NCI-H1436 (cell line): ENCODE measurements at regions not wholly inside any gene's neighbourhood (a gene's known extent, or its start where the extent isn't known, plus 50 kb on each side); places are given as distances from the start of the nearest gene placed in this dataset.
"Not testable (repeated sequence)": the region's sequence is repeated elsewhere in the genome, so short reads cannot be mapped to it uniquely, and the experiment has no call there.

Experiments
- DNase-seq: peaks from one replicate; lab custom pipeline; 2025; lab: John Stamatoyannopoulos, UW

DNA sequence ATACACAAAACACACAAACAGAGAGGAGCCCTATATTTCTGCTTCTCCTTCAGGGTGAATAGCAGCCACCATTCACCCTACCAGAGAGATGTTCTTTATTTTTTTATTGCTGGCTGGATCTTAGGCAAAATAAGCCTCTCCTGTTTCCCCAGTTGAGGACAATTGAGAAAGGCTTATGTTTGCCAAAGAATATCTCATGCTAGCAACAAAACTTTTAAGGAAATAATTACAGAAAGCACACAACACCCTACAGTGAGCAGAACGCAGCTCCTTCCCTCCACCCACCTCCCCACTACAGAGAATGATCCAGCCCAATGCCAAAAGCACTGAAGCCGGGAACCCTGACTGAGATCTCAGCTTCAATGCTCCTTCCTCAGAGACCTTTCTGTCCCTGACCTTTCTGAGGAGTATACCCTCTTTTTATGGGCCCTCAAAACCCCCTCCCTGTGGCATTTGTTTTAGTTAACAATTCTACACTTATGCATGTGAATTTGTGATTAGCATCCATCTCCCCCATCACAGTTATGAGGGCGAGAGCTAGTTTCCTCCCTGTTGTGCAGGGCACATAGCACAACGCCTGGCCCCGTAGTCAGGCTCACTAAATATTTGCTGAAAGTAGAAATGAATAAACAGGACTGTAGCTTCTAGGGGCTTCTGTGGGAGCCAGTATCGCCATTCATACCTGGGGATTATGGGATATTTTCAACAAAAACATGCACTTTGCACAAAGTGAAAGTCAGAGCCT, 491.6 kb upstream of the CDH4 start:
- no peak for DNase-seq

GRCh38 chr20:60761056-60761455, 491.0 kb upstream of the CDH4 start:
- DNase-seq, result no peak

DNA sequence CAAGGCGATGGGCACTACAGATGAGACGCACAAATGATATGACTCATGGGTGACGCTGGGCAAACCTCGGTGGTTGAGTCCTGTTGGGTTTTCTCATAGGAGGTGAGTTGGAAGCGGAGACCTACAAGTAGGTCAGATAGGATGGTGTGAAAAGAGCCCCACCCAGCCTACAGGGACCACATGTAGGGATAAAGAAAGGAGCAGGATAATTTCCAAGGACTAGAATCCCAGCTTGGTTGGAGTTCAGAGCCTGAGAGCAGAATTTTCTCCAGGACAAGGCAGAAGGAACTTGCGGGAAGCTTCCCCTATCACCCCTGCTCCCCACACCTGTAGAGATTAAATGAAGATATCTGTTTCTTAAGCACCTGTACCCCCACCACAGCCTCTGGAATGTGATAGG, 489.7 kb upstream of the CDH4 start:
- no peak for DNase-seq

GRCh38 chr20:60764328-60764727, 487.7 kb upstream of the CDH4 start:
- DNase-seq, result no peak

- DNase-seq, result no peak
These were observed 487.3 kb upstream of the CDH4 start for GRCh38 chr20:60764771-60765170.

GRCh38 chr20:60765821-60766403, 486.1 kb upstream of the CDH4 start:
- DNase-seq, result no peak

- DNase-seq, result no peak
These were observed 483.8 kb upstream of the CDH4 start for GRCh38 chr20:60768216-60768615.

DNA sequence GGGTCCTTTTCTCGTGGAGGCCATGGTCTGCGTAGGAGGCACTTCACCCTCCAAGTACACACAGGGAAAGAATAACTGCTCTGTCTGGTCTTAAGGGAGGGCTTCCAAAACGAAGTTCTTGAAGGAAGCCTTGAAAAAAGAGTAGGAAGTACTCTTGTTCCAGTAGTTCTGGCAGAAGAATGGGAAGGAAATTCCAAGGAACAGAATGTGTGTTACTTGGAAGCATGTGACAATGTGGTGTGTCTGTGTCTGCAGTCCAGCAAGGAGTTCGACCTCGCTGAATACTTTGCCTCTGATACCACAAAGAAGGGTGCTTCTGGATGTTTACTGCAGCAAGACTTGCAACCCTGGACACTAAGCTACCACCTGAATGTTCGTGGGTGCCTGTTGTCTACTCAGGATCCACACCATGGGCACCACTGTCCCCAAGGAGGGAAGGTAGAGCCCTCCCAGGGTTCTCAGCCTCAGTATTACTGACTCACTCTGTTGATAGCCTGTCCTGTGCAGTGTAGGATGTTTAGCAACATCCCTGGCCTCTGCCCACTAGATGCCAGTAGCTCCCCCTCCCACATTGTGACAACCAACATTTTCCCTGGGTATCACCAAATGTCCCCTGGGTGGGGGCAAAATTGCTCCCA, 471.6 kb upstream of the CDH4 start:
- DNase-seq, result no peak

DNA sequence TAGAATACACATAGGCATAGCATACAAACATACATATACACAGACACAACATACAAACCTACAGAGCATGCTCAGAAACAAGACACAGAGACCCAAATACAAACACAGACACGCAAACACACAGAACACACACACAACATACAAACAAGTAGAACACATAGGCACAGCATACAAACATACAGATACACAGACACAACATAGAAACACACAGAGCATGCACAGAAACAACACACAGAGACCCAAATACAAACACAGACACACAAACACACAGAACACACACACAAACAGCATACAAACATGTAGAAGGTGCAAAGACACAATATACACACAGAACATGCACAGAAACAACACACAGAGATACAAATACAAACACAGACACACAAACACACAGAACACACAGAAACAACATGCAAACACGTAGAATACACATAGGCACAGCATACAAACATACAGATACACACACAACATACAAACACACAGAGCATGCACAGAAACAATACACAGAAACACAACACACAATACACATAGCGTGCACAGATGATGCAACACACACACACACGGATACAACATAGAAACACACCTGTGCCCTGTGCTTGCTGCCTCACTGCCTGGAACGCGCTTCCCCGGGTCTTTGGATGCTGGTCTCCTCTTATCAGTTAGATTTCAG, 469.0 kb upstream of the CDH4 start:
- no peak for DNase-seq

DNA sequence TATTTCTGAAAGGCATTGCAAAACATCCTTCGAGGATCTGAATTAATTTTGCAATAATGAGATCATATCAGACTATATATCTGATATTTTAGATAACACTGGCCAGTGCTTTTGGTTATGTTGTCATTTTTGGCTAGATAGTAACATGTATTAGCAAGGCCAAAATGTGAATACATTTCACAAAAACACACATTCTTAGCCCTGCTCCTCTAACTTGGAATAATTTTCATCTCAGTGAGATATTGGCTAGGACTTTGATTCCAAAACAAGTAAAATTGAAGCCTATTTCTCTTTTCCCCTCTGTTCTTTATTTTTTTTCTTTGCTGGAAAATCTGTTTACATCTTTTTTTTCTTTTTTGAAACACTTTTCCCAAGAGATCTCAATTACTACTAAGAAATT, 466.8 kb upstream of the CDH4 start:
- DNase-seq, result no peak

GRCh38 chr20:60785785-60786184, 466.3 kb upstream of the CDH4 start:
- DNase-seq, result no peak

GRCh38 chr20:60786686-60787217, 465.3 kb upstream of the CDH4 start:
- no peak for DNase-seq

DNA sequence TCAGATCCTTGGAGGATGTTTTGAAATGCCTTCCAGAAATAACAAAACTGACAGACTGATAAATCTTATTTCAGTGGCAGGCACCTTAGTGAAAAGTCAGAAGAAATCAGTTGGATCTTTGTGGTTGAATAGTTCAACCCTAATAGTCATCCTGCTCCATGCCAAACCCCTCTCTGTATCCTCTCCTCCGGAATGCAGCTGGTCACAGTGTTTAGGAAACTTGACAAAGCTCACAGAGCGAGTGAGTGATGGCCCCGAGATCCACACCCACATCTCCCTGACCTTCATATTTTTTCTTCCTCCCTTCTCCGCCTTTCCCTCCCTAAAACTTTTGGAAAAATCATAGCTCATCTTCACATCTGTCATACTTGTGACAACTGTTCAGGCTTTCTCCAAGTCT, 464.8 kb upstream of the CDH4 start:
- no peak for DNase-seq

DNA sequence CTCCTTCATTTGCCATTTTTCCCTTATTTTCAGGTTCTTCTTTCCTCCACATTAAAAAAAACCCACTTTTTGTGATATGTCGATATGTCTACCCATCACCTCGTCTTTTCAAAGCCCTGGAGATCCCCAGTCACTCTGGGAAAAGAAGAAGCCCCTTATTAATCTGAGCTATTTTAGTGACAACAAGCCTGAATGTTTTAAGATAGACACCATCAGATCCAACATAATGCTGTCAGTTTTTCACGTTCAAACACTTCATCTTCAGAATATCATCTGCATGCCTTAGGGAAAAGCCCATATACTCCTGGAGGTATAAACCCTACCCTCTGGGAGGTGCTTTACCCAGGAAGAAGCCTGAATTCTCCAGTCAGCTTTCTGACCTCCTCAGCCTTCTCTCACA, 464.0 kb upstream of the CDH4 start:
- DNase-seq, result no peak

GRCh38 chr20:60789399-60789798, 462.7 kb upstream of the CDH4 start:
- no peak for DNase-seq

GRCh38 chr20:60790339-60790738, 461.7 kb upstream of the CDH4 start:
- DNase-seq, result not testable (repeated sequence)

- no peak for DNase-seq
These were observed 460.2 kb upstream of the CDH4 start for GRCh38 chr20:60791823-60792222.

DNA sequence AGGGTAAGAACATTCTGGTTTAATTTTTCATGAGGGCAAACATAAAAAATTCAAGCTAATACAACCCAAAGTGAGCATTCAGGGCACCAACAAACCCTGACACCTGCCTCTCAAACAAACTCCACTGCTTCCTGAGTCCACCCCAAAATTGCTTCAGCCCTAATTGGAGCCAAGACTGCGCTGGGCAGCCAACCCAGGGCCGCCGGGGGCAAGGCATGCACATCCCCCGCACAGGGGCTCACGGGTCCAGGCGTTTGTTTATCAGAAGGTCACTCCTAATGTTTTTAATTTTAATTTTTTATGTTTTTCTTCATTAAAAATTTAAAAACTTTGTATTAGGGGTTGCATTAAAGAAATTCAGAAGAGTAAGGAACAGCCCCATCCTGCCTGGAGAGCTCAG, 459.1 kb upstream of the CDH4 start:
- DNase-seq, result no peak

- no peak for DNase-seq
These were observed 457.4 kb upstream of the CDH4 start for GRCh38 chr20:60794674-60795073.

GRCh38 chr20:60795651-60796050, 456.4 kb upstream of the CDH4 start:
- DNase-seq, result no peak

DNA sequence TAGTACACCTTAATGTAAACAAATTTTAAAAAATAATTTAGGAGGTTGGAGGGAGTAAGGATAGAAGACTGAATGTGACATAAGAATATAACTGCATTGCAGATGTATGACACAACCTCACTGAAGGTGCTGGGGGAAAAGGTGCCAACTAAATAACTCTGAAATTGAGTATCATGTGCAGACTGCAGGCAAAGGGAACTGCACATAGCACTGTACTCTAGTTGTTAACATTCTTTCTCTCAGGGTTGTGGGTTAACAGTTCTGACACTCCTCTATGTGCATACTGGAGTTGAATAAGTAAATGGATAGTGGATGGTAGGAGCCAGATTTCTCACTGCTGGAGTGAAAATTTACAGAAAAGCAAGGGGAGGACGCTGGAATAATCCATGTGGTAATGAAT, 451.9 kb upstream of the CDH4 start:
- no peak for DNase-seq

DNA sequence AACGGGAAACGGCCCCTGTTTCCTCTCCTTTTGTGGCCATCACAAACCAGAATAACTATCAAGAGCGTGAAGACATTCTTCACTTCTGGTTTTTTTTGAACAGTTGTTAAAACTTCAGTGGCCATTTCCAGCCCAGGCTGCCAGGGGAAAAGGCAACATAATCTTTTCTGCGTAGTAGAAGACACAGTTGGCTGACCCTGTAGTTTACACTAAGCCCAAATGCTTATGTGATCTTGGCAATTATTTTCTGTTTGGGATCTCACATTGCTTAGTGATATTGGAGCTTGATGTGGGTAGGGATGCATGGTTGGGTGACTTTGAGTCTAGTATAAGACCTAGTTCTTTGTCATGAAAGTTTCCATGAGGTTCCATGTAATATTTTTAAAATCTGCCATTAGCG, 449.4 kb upstream of the CDH4 start:
- no peak for DNase-seq
